GM10266 (cell line): ENCODE measurements at regions not wholly inside any gene's neighbourhood (a gene's known extent, or its start where the extent isn't known, plus 50 kb on each side); places are given as distances from the start of the nearest gene placed in this dataset.

Experiments
- DNase-seq: peaks from one replicate; pipeline ENCODE4 v3.0.0; 2012; ENCODE audit errors: extremely low spot score
- TF ChIP-seq, protein P1 (sequence below): IDR thresholded peaks from 2 replicates; pipeline ENCODE4 v1.5.1; 2012; ENCODE audit warnings: mild to moderate bottlenecking, low read depth; ENCODE audit not compliant: control insufficient read depth, insufficient read depth; ENCODE audit errors: missing control alignments

DNA sequence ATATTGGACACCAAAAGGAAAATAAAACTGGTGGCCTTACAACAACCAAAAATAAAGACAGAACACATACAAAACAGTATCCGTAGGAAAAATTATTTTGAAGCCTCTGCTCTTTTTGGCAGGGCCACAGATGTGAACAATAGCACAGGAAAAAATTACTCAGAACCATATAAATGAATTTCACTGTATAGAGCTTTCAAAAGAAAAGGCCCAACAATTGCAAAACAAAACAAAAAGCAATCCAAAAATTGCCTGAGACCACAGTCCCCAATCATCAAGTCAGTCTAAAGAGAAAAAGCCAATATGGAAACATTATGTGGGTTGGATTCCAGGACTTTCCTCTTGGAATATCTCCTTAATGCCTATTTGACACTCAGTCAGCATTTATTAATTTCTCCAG is 243.8 kb downstream of the CEMIP2 start:
- TF ChIP-seq, protein P1, sequence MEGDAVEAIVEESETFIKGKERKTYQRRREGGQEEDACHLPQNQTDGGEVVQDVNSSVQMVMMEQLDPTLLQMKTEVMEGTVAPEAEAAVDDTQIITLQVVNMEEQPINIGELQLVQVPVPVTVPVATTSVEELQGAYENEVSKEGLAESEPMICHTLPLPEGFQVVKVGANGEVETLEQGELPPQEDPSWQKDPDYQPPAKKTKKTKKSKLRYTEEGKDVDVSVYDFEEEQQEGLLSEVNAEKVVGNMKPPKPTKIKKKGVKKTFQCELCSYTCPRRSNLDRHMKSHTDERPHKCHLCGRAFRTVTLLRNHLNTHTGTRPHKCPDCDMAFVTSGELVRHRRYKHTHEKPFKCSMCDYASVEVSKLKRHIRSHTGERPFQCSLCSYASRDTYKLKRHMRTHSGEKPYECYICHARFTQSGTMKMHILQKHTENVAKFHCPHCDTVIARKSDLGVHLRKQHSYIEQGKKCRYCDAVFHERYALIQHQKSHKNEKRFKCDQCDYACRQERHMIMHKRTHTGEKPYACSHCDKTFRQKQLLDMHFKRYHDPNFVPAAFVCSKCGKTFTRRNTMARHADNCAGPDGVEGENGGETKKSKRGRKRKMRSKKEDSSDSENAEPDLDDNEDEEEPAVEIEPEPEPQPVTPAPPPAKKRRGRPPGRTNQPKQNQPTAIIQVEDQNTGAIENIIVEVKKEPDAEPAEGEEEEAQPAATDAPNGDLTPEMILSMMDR = no peak
- DNase-seq = no peak

DNA sequence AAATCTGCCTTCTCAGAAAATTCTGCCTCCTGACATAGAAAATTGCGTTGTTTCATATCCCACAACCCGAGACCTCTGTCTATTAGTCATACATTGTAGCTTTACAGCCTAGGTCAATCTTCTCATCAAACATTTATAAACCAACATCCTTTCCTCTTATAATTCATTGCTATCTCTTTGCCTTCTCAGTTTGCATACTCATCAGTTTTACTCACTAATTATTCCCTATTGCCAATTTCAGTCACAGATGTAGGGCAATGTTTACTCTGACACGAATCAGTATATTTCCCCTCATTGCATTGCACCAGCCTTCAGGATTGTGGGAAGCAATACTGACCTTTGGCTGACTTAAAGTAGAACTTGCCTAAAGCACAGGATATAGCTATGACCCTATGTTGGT is 247.2 kb downstream of the CEMIP2 start:
- no peak for DNase-seq
- TF ChIP-seq, protein P1 = no peak

DNA sequence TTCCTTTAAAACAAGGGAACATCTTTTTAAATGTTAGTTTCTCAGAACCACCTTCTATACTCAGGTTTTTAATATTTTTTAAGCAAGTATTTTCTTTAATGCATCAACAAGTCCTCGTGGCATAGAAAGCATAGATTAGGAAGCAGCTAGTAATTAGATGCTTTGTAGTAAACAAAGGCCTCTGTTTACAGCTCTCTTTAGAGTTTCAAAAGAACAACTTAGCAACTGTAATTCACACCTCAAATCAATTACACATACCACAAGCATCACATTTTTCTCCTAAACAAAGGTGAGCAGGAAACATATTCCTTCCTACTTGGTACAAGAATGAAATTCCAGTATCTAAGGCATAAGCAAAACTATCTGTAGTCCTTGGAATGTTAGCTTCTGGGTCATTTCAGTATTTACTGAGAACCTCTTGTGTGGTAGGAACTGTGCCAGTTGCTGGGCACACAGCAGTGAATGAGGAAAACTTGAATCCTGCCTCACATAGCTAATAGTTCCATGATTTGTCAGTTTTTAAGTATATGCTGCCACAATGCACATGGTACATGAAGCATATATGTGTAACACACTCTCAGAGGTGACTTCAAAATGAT is 249.1 kb downstream of the CEMIP2 start:
- no peak for DNase-seq
- TF ChIP-seq, protein P1 = no peak

DNA sequence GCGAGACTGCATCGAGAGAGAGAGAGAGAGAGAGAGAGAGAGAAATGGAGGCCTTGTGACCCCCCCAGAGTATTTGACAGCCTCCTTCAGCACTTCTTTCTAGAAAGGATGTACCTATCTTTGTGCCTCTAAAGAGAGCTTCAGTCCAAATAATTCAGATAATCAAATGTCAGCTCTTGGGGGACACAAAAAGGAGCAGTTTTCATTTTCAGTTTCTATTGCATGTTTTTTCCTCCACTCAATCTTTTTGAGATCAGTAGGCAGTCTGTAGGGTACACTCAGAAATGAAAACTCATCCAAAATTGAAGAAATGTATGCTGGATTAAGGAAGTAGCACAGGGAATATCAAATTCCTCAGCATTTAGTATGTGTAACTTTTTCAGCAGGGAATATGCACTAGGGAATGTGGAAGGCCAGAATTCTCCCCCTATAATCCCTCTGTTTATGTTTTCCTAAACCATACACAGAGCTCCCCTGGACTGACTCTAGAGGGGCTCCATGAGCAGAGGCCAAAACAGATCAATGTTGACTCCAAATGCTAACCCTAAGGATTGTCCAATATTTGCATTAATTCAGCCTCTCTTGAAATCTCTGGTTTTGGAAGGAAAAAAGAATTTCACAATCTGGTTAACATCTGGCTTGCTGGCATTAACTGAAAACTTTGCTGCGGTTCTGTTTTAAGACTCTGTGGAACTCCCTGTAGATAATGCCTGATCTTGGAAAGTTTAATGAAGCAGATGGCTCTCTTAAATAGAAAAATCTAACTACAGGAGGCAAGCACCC is 250.1 kb downstream of the CEMIP2 start:
- DNase-seq = no peak
- TF ChIP-seq, protein P1 = no peak

DNA sequence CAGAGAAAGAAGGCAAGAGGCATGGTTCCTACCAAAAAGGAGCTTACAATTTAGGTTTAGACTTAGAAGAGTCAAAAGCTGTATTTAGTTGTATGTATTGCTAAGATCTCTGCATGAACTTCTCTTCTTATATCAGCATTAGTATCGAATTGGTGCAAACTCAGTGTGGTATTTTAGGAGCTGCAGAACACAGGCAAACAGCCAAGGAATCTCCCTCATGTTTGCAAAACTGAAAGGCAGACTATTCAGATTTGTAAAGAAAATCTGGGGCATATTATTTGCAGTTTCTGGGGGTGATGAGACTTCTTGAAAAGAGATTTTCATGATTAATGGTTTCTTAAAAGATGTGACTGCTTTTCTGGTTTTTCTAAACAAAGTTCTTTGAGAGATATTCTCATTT is 252.7 kb downstream of the CEMIP2 start:
- no peak for DNase-seq
- TF ChIP-seq, protein P1 = no peak

DNA sequence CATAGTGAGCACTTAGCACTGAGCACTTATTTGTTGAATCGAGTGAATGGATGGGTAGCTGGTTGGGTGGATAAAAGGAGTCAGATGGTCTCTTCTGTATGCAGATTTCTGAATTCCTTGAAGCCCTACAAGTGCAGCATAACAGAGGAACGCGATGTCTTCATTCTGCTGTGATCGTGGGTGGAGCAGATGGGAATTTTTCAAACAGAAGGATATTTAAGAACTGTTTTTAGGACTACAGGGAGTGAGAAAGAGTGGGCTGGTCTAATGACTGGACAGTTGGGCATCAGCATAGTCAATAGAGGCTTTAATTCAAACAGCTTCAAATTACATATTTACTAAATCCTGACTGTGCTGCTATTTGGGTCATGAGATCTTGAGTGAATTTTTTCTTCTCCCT is 253.2 kb downstream of the CEMIP2 start:
- TF ChIP-seq, protein P1 = no peak
- DNase-seq = no peak

DNA sequence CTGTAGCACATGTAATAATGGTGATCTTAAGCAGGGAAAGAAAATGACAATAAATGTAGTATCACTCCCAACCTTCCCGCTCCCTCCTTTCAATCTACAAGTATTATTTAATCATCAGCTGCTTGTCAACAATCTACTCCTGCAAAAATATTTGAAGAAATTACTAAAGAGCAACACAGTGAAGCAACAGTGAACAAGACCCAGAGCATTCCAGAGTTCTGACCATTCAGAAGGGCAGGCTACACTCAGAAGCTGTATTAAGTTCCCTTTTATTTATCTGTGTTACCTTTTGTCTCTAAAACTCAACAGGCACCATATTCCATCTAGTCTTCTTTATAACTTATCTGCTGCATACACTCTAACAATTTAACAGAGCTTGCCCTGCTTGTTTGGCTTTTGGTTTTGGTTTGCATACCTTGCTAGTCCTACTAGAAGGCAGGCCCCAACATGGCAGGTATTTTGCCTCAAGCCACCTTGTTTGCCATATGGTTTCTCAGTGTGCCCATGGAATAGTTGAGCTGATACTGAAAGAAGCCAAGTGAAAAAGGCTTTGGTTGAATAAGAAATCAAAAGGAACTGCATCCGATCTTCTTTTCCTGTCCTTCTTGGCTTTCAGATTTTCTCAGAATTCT is 253.9 kb downstream of the CEMIP2 start:
- no peak for DNase-seq
- TF ChIP-seq, protein P1 = no peak
